ENCODE measurements at regions not wholly inside any gene's neighbourhood (a gene's known extent, or its start where the extent isn't known, plus 50 kb on each side); places are given as distances from the start of the nearest gene placed in this dataset.

DNA sequence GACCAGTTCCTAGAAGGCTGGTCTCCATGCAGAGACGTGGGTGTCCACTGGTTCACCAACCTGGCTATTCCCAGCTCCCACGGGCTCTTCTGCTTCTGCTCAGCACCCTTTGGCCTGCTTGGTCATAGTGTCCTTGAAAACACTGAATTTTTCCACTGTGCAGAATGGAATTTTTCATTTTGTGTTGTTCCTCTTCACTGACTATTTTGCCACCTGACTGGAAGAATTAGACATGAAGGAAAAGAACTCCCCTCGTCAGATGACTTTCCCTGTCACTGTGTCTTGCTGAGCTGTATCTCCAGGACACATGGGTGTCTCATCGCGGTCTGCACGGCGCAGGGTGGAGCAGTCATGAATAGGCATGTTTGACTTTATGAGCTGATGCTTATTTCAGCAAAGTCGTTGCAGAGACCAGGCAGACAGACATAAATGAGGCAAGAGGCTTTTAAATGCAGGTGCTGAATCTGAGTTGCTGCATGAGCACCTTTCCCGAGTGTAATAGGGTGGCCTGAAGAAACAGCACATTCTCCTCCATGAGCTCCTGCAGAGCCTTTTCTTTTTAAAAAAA is 50.2 kb upstream of the SEMA4D start:
- TF ChIP-seq CTCF (tag by site-specific recombination; IDR thresholded peaks at IDR 0.05) (no peak), ZEB2 (tag by site-specific recombination; IDR thresholded peaks at IDR 0.05) (no peak), ATF2 (tag by site-specific recombination; IDR thresholded peaks at IDR 0.05; ENCODE audit: low read depth) (no peak), ZNF350 (tag by site-specific recombination; IDR thresholded peaks at IDR 0.05) (no peak), ZNF670 (tag by site-specific recombination; IDR thresholded peaks at IDR 0.05; ENCODE audit: low read depth) (no peak), ZNF280C (tag by site-specific recombination; IDR thresholded peaks at IDR 0.05) (no peak)
- TF ChIP-seq, protein P1, sequence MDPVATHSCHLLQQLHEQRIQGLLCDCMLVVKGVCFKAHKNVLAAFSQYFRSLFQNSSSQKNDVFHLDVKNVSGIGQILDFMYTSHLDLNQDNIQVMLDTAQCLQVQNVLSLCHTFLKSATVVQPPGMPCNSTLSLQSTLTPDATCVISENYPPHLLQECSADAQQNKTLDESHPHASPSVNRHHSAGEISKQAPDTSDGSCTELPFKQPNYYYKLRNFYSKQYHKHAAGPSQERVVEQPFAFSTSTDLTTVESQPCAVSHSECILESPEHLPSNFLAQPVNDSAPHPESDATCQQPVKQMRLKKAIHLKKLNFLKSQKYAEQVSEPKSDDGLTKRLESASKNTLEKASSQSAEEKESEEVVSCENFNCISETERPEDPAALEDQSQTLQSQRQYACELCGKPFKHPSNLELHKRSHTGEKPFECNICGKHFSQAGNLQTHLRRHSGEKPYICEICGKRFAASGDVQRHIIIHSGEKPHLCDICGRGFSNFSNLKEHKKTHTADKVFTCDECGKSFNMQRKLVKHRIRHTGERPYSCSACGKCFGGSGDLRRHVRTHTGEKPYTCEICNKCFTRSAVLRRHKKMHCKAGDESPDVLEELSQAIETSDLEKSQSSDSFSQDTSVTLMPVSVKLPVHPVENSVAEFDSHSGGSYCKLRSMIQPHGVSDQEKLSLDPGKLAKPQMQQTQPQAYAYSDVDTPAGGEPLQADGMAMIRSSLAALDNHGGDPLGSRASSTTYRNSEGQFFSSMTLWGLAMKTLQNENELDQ (tag by site-specific recombination; IDR thresholded peaks at IDR 0.05; ENCODE audit: low read depth): no peak
- TF ChIP-seq, protein P2, sequence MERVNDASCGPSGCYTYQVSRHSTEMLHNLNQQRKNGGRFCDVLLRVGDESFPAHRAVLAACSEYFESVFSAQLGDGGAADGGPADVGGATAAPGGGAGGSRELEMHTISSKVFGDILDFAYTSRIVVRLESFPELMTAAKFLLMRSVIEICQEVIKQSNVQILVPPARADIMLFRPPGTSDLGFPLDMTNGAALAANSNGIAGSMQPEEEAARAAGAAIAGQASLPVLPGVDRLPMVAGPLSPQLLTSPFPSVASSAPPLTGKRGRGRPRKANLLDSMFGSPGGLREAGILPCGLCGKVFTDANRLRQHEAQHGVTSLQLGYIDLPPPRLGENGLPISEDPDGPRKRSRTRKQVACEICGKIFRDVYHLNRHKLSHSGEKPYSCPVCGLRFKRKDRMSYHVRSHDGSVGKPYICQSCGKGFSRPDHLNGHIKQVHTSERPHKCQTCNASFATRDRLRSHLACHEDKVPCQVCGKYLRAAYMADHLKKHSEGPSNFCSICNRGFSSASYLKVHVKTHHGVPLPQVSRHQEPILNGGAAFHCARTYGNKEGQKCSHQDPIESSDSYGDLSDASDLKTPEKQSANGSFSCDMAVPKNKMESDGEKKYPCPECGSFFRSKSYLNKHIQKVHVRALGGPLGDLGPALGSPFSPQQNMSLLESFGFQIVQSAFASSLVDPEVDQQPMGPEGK (tag by site-specific recombination; IDR thresholded peaks at IDR 0.05): no peak

Measured in HEK293 (cell line).